Activated naive CD8-positive, alpha-beta T cell treated with anti-CD3 and anti-CD28 coated beads for 36 hours (primary cell): ENCODE measurements at regions not wholly inside any gene's neighbourhood (a gene's known extent, or its start where the extent isn't known, plus 50 kb on each side); places are given as distances from the start of the nearest gene placed in this dataset.

Experiments
- DNase-seq: peaks from one replicate; pipeline ENCODE4 v3.0.0; 2021
- H3K27ac Mint-ChIP-seq: one replicate; pipeline ENCODE4 v1.8.0; 2022; ENCODE audit warnings: mild to moderate bottlenecking, moderate library complexity, mixed read lengths
- H3K27me3 Mint-ChIP-seq: one replicate; pipeline ENCODE4 v1.8.0; 2022; ENCODE audit warnings: mild to moderate bottlenecking, mixed read lengths
- H3K36me3 Mint-ChIP-seq: one replicate; pipeline ENCODE4 v1.8.0; 2021; ENCODE audit warnings: mild to moderate bottlenecking, mixed read lengths
- H3K4me1 Mint-ChIP-seq: one replicate; pipeline ENCODE4 v1.8.0; 2021; ENCODE audit warnings: mixed read lengths
- H3K4me3 Mint-ChIP-seq: one replicate; pipeline ENCODE4 v1.8.0; 2022; ENCODE audit warnings: mild to moderate bottlenecking, moderate library complexity, mixed read lengths
- H3K9me3 Mint-ChIP-seq: one replicate; pipeline ENCODE4 v1.8.0; 2022; ENCODE audit warnings: mixed read lengths

GRCh38 chr17:77266891-77267341 lies 126.1 kb downstream of the SEC14L1 start:
- Mint-ChIP-seq H3K9me3 (no peaks in the 10 kb centered on the region), H3K4me3 (no peak overlapping the region), H3K27ac (no peak overlapping the region), H3K27me3 (peaks cover 4% of the 10 kb centered on the region), H3K36me3 (no peaks in the 10 kb centered on the region), H3K4me1 (no peaks in the 10 kb centered on the region)
- peak; percentile 16 for DNase-seq

GRCh38 chr17:77269696-77270681 lies 129.2 kb downstream of the SEC14L1 start:
- Mint-ChIP-seq H3K4me1 (no peaks in the 10 kb centered on the region), H3K36me3 (no peaks in the 10 kb centered on the region), H3K27ac (no peak overlapping the region), H3K4me3 (no peak overlapping the region), H3K9me3 (no peaks in the 10 kb centered on the region), H3K27me3 (peaks cover 4% of the 10 kb centered on the region)
- no peak for DNase-seq

GRCh38 chr17:77271411-77271810 lies 130.6 kb downstream of the SEC14L1 start:
- no peak overlapping the region for H3K4me3 Mint-ChIP-seq
- H3K27me3 Mint-ChIP-seq = no peaks in the 10 kb centered on the region
- no peak for DNase-seq
- no peaks in the 10 kb centered on the region for H3K36me3 Mint-ChIP-seq
- no peaks in the 10 kb centered on the region for H3K9me3 Mint-ChIP-seq
- no peak overlapping the region for H3K27ac Mint-ChIP-seq
- H3K4me1 Mint-ChIP-seq = no peaks in the 10 kb centered on the region

DNA sequence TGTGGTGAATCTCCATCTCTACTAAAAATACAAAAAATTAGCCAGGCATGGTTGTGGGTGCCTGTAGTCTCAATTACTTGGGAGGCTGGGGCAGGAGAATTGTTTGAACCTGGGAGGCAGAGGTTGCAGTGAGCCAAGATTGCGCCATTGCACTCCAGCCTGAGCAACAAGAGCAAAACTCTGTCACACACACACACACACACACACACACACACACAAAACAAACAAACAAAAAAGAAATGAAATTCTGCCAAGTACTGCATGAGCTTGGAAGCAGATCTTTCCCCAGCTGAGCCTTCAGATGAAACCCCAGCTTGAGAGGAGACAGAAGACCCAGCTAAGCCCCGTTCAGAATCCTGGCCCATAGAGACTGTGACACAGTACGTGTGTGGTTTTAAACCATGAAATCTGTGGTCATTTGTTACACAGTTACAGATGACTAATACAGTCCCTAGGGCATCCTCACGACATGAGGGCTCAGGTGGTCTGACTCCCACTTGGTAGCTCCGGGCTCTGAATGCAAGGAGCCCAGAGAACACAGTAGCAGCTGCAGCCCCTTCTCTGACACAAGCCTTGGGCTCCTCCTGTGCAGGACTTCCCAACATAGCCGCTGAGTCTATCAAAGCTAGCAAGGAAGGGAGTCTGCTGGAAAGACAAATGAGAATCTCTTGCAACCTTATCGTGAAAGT lies 132.8 kb downstream of the SEC14L1 start:
- no peaks in the 10 kb centered on the region for H3K4me1 Mint-ChIP-seq
- no peaks in the 10 kb centered on the region for H3K27me3 Mint-ChIP-seq
- no peak for DNase-seq
- no peak overlapping the region for H3K4me3 Mint-ChIP-seq
- H3K9me3 Mint-ChIP-seq = no peaks in the 10 kb centered on the region
- H3K36me3 Mint-ChIP-seq = no peaks in the 10 kb centered on the region
- H3K27ac Mint-ChIP-seq = no peak overlapping the region

DNA sequence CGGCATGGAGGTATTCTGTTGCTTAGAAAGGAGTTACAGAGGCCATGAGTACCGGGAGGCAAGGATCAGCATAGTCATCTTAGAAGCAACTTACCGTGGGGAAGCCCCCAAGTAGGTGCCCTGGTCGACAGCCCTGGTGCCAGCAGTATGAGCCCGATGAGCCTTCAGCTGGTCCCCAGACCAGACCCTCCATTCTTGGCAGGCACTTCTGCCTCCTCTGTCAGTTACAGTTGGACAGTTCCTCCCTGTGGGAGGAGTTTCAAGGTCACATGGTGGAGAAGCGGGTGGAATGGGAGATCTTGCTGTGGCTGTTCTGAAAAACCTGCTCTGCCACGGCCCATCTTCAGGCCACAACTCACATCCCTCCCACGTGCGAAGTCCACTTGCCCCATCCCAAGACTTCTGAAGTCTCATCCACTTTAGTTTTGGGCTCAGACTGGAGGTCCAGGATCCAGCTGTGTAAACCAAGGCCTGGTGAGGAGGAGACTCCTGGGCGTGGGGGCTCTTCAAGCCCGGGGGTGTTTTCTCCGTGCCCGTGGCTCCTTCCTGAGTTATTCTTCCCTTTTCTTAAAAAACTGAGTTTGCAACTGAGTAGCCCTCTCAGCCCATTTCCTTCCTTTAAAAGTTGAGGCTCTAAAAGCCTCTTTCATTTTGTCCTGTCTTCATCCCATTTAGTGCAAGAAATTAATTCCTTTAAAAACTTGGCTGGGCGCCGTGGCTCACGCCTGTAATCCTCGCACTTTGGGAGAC lies 133.5 kb downstream of the SEC14L1 start:
- no peaks in the 10 kb centered on the region for H3K36me3 Mint-ChIP-seq
- no peaks in the 10 kb centered on the region for H3K27me3 Mint-ChIP-seq
- no peaks in the 10 kb centered on the region for H3K9me3 Mint-ChIP-seq
- DNase-seq = no peak
- no peak overlapping the region for H3K27ac Mint-ChIP-seq
- H3K4me1 Mint-ChIP-seq = no peaks in the 10 kb centered on the region
- H3K4me3 Mint-ChIP-seq = no peak overlapping the region

GRCh38 chr17:77279448-77280303 lies 138.9 kb downstream of the SEC14L1 start:
- Mint-ChIP-seq H3K27ac (no peak overlapping the region), H3K4me3 (peak overlapping the region; percentile 11), H3K27me3 (peaks cover 25% of the 10 kb centered on the region), H3K9me3 (no peaks in the 10 kb centered on the region), H3K36me3 (no peaks in the 10 kb centered on the region), H3K4me1 (peaks cover 11% of the 10 kb centered on the region)
- no peak for DNase-seq

DNA sequence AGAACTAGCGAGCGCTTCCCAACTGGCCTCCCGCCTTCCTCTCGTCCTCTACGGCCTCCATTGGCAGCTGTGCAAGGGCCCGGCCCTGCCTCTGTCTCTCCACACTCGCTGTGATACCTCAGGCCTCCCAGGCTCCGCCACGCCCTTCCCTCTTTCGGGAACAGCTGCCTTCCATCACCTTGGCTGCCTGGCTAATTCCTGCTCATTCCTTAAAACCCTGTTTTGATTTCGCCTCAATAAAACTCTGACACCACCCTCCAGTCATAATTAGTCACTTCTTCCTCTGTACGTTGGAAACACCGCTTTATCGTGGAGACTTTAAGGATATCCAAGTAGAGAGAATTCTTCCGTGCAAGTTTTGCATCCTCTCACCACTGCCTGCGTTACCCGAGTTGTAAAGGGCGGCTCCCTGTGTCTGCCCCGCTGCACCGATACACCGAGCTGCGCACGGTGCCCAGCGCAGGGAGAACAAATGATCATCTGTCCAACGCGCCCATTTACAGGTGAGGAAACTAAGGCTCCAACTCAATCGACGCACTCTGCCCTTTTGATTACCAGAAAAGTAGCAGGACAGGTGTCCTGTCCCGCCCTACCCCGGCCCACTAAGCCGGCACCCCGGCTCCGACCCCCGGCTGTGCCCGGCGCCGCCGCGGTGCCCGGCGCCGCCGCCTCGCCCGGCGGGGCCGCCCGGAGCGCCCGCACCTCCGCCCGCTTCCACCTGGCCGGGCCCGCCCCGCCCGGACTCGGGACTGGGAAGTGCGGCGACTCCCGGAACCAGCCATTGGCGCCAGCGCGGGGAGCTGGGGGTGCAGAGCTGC lies 139.7 kb downstream of the SEC14L1 start:
- Mint-ChIP-seq H3K36me3 (no peaks in the 10 kb centered on the region), H3K4me3 (peak overlapping the region; percentile 71), H3K4me1 (peaks cover 11% of the 10 kb centered on the region), H3K27ac (peak overlapping the region; percentile 73), H3K27me3 (peaks cover 25% of the 10 kb centered on the region), H3K9me3 (no peaks in the 10 kb centered on the region)
- no peak for DNase-seq

- peaks cover 14% of the 10 kb centered on the region for H3K4me1 Mint-ChIP-seq
- peak overlapping the region; percentile 72 for H3K4me3 Mint-ChIP-seq
- no peaks in the 10 kb centered on the region for H3K9me3 Mint-ChIP-seq
- DNase-seq = peak; percentile 73
- no peak overlapping the region for H3K27ac Mint-ChIP-seq
- H3K36me3 Mint-ChIP-seq = no peaks in the 10 kb centered on the region
- peaks cover 25% of the 10 kb centered on the region for H3K27me3 Mint-ChIP-seq
Observed at GRCh38 chr17:77281122-77281903, 140.5 kb downstream of the SEC14L1 start.

- no peak overlapping the region for H3K27ac Mint-ChIP-seq
- no peaks in the 10 kb centered on the region for H3K9me3 Mint-ChIP-seq
- peaks cover 25% of the 10 kb centered on the region for H3K27me3 Mint-ChIP-seq
- peak overlapping the region; percentile 72 for H3K4me3 Mint-ChIP-seq
- no peak for DNase-seq
- no peaks in the 10 kb centered on the region for H3K36me3 Mint-ChIP-seq
- peaks cover 14% of the 10 kb centered on the region for H3K4me1 Mint-ChIP-seq
Observed at GRCh38 chr17:77281904-77282367, 141.2 kb downstream of the SEC14L1 start.

- Mint-ChIP-seq H3K27ac (no peak overlapping the region), H3K27me3 (peaks cover 25% of the 10 kb centered on the region), H3K4me3 (peak overlapping the region; percentile 72), H3K4me1 (peaks cover 14% of the 10 kb centered on the region), H3K9me3 (no peaks in the 10 kb centered on the region), H3K36me3 (no peaks in the 10 kb centered on the region)
- no peak for DNase-seq
Observed at GRCh38 chr17:77282524-77283515, 142.1 kb downstream of the SEC14L1 start.

DNA sequence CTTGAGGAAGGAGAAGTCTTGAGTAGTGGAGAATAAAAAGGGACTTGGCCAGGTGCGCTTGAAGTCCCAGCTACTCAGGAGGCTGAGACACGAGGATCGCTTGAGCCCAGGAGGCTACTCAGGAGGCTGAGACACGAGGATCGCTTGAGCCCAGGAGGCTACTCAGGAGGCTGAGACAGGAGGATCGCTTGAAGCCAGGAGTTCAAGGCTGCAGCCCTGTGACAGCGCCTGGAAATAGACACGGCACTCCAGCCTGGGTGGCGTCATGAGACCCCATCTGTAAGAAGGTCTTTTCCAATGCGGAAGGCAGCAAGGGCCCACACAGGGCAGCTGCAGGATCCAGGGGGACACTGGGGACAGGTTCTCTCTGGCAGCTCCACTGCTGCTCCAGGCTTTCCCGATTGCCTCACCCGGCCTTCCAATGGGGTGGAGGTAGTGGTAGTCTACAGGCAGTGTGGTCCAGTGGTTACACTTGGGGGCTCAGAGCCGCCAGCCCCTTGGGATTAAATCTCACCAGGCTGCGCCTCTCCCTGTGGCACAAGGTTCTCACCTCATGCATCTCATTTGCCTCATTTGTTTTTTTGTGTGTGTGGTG lies 143.4 kb downstream of the SEC14L1 start:
- DNase-seq = no peak
- Mint-ChIP-seq H3K9me3 (no peaks in the 10 kb centered on the region), H3K36me3 (no peaks in the 10 kb centered on the region), H3K4me1 (peaks cover 14% of the 10 kb centered on the region), H3K27ac (no peak overlapping the region), H3K4me3 (no peak overlapping the region), H3K27me3 (peaks cover 25% of the 10 kb centered on the region)
